ENCODE measurements at regions not wholly inside any gene's neighbourhood (a gene's known extent, or its start where the extent isn't known, plus 50 kb on each side); places are given as distances from the start of the nearest gene placed in this dataset.

DNA sequence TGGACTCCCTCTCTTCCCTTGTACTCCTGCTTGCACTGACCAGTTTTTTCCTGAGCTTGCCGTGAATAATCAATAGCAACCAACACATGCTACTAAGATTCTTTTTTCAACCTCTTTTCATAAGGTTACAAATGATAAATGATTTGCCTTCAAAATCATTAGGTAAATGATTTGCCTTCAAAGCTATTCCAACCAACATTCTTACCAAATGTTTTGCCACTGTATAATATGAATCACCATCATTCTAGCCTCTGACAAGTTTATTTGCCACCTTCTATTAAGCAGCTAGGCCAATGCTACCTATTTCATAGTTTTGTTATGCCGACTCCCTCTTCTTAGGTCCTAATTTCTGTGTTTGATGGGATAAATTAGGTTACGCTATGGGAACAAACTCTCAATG lies 385.1 kb downstream of the DTWD2 start:
- TF ChIP-seq CTCF (IDR thresholded peaks at IDR 0.05 in 8 of 11, conservative IDR thresholded peaks at IDR 0.05 in 3 of 11) (no peak), POLR2AphosphoS5 (IDR thresholded peaks at IDR 0.05) (no peak)

Data from spleen (tissue), 7 donors.